Neural progenitor cell (in vitro differentiated cells): ENCODE measurements at regions not wholly inside any gene's neighbourhood (a gene's known extent, or its start where the extent isn't known, plus 50 kb on each side); places are given as distances from the start of the nearest gene placed in this dataset.
A peak's percentile ranks its signal among the peaks of the same experiment; 100 is the strongest.
"Not testable (repeated sequence)": the region's sequence is repeated elsewhere in the genome, so short reads cannot be mapped to it uniquely, and the experiment has no call there.

Source experiments
- DNase-seq: peaks from one replicate; pipeline ENCODE4 v3.0.0-alpha.2; 2016; ENCODE audit warnings: low spot score
- H2AFZ ChIP-seq: fragments of 200-600 bp; sonication (generic); replicated peaks from 2 replicates; pipeline ENCODE4 v1.6.1; 2016; ENCODE audit warnings: antibody characterized with exemption
- H3F3A ChIP-seq: fragments of 200-600 bp; sonication (generic); 2 replicates; pipeline ENCODE4 v1.6.1; 2016; ENCODE audit warnings: antibody characterized with exemption, low read depth
- H3K27ac ChIP-seq: fragments of 200-600 bp; sonication (generic); 2 replicates; pipeline ENCODE4 v1.5.1; 2016; ENCODE audit warnings: mild to moderate bottlenecking
- H3K27me3 ChIP-seq: fragments of 200-600 bp; sonication (generic); 2 replicates; pipeline ENCODE4 v1.6.1; 2016; ENCODE audit warnings: mild to moderate bottlenecking, moderate library complexity
- H3K36me3 ChIP-seq: fragments of 200-600 bp; sonication (generic); 2 replicates; pipeline ENCODE4 v1.5.1; 2016
- H3K4me1 ChIP-seq: fragments of 200-600 bp; sonication (generic); 2 replicates; pipeline ENCODE4 v1.6.1; 2016; ENCODE audit warnings: mixed run types
- H3K4me2 ChIP-seq: fragments of 200-600 bp; sonication (generic); 2 replicates; pipeline ENCODE4 v1.6.1; 2016
- H3K4me3 ChIP-seq: fragments of 200-600 bp; sonication (generic); 2 replicates; pipeline ENCODE4 v1.5.1; 2016
- H3K79me2 ChIP-seq: fragments of 200-600 bp; sonication (generic); 2 replicates; pipeline ENCODE4 v1.6.1; 2016; ENCODE audit warnings: low read depth
- H3K9ac ChIP-seq: fragments of 200-600 bp; sonication (generic); 2 replicates; pipeline ENCODE4 v1.6.1; 2016
- H3K9me3 ChIP-seq: fragments of 200-600 bp; sonication (generic); 2 replicates; pipeline ENCODE4 v1.5.1; 2016; ENCODE audit warnings: low read depth
- H4K20me1 ChIP-seq: fragments of 200-600 bp; sonication (generic); 2 replicates; pipeline ENCODE4 v1.6.1; 2016; ENCODE audit warnings: low read depth
- H3K27ac Mint-ChIP-seq: 3 replicates; pipeline ENCODE4 v1.8.0; 2021; ENCODE audit warnings: mixed read lengths
- H3K27me3 Mint-ChIP-seq: 2 replicates; pipeline ENCODE4 v1.8.0; 2022; ENCODE audit warnings: low read depth, mild to moderate bottlenecking, inconsistent platforms, moderate library complexity, mixed read lengths; ENCODE audit not compliant: insufficient read depth
- H3K36me3 Mint-ChIP-seq: 3 replicates; pipeline ENCODE4 v1.8.0; 2021; ENCODE audit warnings: mixed read lengths
- H3K4me1 Mint-ChIP-seq: 3 replicates; pipeline ENCODE4 v1.8.0; 2021; ENCODE audit warnings: mixed read lengths
- H3K4me3 Mint-ChIP-seq: 3 replicates; pipeline ENCODE4 v1.8.0; 2021; ENCODE audit warnings: mild to moderate bottlenecking, moderate library complexity, mixed read lengths
- H3K9me3 Mint-ChIP-seq: 3 replicates; pipeline ENCODE4 v1.8.0; 2020; ENCODE audit warnings: mixed read lengths
- CTCF ChIP-seq: fragments of 200-600 bp; sonication (generic); IDR thresholded peaks from 2 replicates; pipeline ENCODE4 v1.5.1; 2017; ENCODE audit warnings: antibody characterized with exemption, mild to moderate bottlenecking
- EZH2 ChIP-seq: fragments of 200-600 bp; sonication (generic); IDR thresholded peaks from 2 replicates; pipeline ENCODE4 v1.6.1; 2017; ENCODE audit warnings: antibody characterized with exemption, mild to moderate bottlenecking, moderate library complexity
- EZH2phosphoT487 ChIP-seq: fragments of 200-600 bp; sonication (generic); IDR thresholded peaks from 2 replicates; pipeline ENCODE4 v1.6.1; 2017; ENCODE audit warnings: antibody characterized with exemption

GRCh38 chr1:69109277-69109676 lies 458.4 kb upstream of the LRRC7 start:
- H3K4me3 ChIP-seq: no peak overlapping the region
- no peak overlapping the region for H3K27ac ChIP-seq
- no peaks in the 10 kb centered on the region for H3K36me3 Mint-ChIP-seq
- no peaks in the 10 kb centered on the region for H3K4me1 Mint-ChIP-seq
- H3K9me3 Mint-ChIP-seq: peaks cover 4% of the 10 kb centered on the region
- no peaks in the 10 kb centered on the region for H4K20me1 ChIP-seq
- TF ChIP-seq EZH2phosphoT487: no peak
- TF ChIP-seq CTCF: no peak
- TF ChIP-seq EZH2: no peak
- no peak overlapping the region for H2AFZ ChIP-seq
- H3K9ac ChIP-seq: no peak overlapping the region
- no peak overlapping the region for H3K27ac Mint-ChIP-seq
- H3K4me3 Mint-ChIP-seq: no peak overlapping the region
- H3K79me2 ChIP-seq: no peaks in the 10 kb centered on the region
- H3K4me2 ChIP-seq: no peak overlapping the region
- H3K9me3 ChIP-seq: no peaks in the 10 kb centered on the region
- H3K36me3 ChIP-seq: no peaks in the 10 kb centered on the region
- no peaks in the 10 kb centered on the region for H3K4me1 ChIP-seq
- no peaks in the 10 kb centered on the region for H3F3A ChIP-seq
- DNase-seq: no peak
- H3K27me3 ChIP-seq: no peaks in the 10 kb centered on the region
- no peaks in the 10 kb centered on the region for H3K27me3 Mint-ChIP-seq

- no peaks in the 10 kb centered on the region for H3K36me3 ChIP-seq
- no peak for DNase-seq
- Mint-ChIP-seq H3K36me3 (no peaks in the 10 kb centered on the region), H3K4me3 (no peak overlapping the region), H3K4me1 (no peaks in the 10 kb centered on the region), H3K9me3 (peaks cover 4% of the 10 kb centered on the region), H3K27me3 (no peaks in the 10 kb centered on the region), H3K27ac (no peak overlapping the region)
- no peaks in the 10 kb centered on the region for H3K4me1 ChIP-seq
- H3K79me2 ChIP-seq: no peaks in the 10 kb centered on the region
- H3K27ac ChIP-seq: no peak overlapping the region
- H3K27me3 ChIP-seq: no peaks in the 10 kb centered on the region
- no peak overlapping the region for H3K9ac ChIP-seq
- H4K20me1 ChIP-seq: no peaks in the 10 kb centered on the region
- H2AFZ ChIP-seq: no peak overlapping the region
- H3F3A ChIP-seq: no peaks in the 10 kb centered on the region
- TF ChIP-seq EZH2phosphoT487 (no peak), EZH2 (no peak), CTCF (no peak)
- H3K9me3 ChIP-seq: no peaks in the 10 kb centered on the region
- H3K4me3 ChIP-seq: no peak overlapping the region
- H3K4me2 ChIP-seq: no peak overlapping the region
Measured at GRCh38 chr1:69110851-69111250, 456.9 kb upstream of the LRRC7 start.

- not testable (repeated sequence) for H3K4me1 Mint-ChIP-seq, H3K4me3 ChIP-seq, H3K4me1 ChIP-seq, H3K27ac ChIP-seq, H3K27me3 ChIP-seq, H3K36me3 ChIP-seq, H3F3A ChIP-seq, H3K9me3 ChIP-seq, H4K20me1 ChIP-seq, H3K4me3 Mint-ChIP-seq, H3K9me3 Mint-ChIP-seq, H3K27ac Mint-ChIP-seq, H3K79me2 ChIP-seq, DNase-seq, H3K27me3 Mint-ChIP-seq, H3K9ac ChIP-seq, H3K36me3 Mint-ChIP-seq
- Histone ChIP-seq H3K4me2 (peak overlapping the region; percentile 42), H2AFZ (peak overlapping the region; percentile 72)
Measured at GRCh38 chr1:69120126-69120741, 447.5 kb upstream of the LRRC7 start.

- Histone ChIP-seq H3K36me3 (no peaks in the 10 kb centered on the region), H3K9ac (no peak overlapping the region), H3K79me2 (no peaks in the 10 kb centered on the region), H4K20me1 (no peaks in the 10 kb centered on the region), H3K4me3 (no peak overlapping the region), H3K9me3 (no peaks in the 10 kb centered on the region), H3K27ac (no peak overlapping the region), H3K4me1 (peaks cover 6% of the 10 kb centered on the region), H3F3A (no peaks in the 10 kb centered on the region), H2AFZ (peak overlapping the region; percentile 72), H3K4me2 (peak overlapping the region; percentile 42), H3K27me3 (no peaks in the 10 kb centered on the region)
- H3K27ac Mint-ChIP-seq: no peak overlapping the region
- H3K4me3 Mint-ChIP-seq: no peak overlapping the region
- peaks cover 9% of the 10 kb centered on the region for H3K27me3 Mint-ChIP-seq
- TF ChIP-seq EZH2 (no peak), EZH2phosphoT487 (no peak), CTCF (no peak)
- peaks cover 5% of the 10 kb centered on the region for H3K9me3 Mint-ChIP-seq
- DNase-seq: no peak
- H3K4me1 Mint-ChIP-seq: peaks cover 6% of the 10 kb centered on the region
- no peaks in the 10 kb centered on the region for H3K36me3 Mint-ChIP-seq
Measured at GRCh38 chr1:69120817-69121216, 446.9 kb upstream of the LRRC7 start.
